ENCODE measurements at regions not wholly inside any gene's neighbourhood (a gene's known extent, or its start where the extent isn't known, plus 50 kb on each side); places are given as distances from the start of the nearest gene placed in this dataset.

DNA sequence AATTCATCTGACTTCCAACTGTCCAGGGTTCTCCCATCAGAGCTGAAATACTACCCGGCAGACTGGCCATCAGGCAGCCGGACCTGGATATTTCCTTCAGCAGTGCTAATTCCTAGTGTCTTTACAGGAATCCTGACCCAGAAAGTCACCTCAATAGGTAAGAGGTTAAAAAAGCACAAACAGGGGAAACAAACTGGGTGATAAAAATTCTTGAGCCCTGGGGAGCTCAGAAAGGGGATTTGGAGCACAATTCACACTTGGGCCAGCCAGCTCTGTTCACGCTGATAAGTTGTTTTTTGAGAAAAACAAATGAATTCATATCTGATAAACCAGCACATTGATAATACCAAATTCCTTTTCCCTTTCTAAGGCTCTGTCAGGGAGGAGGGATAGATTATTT lies 104.0 kb downstream of the EDN1 start:
- DNase-seq (ENCODE audit: low spot score): no peak
- TF ChIP-seq, protein P1, sequence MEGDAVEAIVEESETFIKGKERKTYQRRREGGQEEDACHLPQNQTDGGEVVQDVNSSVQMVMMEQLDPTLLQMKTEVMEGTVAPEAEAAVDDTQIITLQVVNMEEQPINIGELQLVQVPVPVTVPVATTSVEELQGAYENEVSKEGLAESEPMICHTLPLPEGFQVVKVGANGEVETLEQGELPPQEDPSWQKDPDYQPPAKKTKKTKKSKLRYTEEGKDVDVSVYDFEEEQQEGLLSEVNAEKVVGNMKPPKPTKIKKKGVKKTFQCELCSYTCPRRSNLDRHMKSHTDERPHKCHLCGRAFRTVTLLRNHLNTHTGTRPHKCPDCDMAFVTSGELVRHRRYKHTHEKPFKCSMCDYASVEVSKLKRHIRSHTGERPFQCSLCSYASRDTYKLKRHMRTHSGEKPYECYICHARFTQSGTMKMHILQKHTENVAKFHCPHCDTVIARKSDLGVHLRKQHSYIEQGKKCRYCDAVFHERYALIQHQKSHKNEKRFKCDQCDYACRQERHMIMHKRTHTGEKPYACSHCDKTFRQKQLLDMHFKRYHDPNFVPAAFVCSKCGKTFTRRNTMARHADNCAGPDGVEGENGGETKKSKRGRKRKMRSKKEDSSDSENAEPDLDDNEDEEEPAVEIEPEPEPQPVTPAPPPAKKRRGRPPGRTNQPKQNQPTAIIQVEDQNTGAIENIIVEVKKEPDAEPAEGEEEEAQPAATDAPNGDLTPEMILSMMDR (IDR thresholded peaks at IDR 0.05; ENCODE audit: extremely low read depth, missing control alignments): no peak

DNA sequence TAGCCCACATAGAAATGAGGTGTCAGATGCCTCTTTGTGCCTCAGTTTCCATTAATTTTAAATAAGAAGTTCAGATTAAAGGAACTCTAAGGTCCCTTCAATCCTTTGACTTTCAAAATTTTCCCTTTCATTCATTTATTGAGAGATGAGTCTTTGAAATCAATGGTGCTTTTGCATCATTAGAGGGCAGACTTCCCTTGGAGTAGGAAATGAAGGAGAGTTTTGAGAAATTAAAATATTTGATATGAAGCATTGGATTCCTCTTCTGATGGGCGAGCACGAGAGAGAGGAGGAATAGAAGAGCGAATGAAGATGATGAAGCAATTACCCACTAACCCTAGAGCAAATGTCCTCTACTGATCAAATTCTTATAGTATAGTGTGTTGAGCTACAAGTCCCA lies 105.7 kb downstream of the EDN1 start:
- DNase-seq (ENCODE audit: low spot score): no peak
- TF ChIP-seq, protein P1 (IDR thresholded peaks at IDR 0.05; ENCODE audit: extremely low read depth, missing control alignments): no peak

DNA sequence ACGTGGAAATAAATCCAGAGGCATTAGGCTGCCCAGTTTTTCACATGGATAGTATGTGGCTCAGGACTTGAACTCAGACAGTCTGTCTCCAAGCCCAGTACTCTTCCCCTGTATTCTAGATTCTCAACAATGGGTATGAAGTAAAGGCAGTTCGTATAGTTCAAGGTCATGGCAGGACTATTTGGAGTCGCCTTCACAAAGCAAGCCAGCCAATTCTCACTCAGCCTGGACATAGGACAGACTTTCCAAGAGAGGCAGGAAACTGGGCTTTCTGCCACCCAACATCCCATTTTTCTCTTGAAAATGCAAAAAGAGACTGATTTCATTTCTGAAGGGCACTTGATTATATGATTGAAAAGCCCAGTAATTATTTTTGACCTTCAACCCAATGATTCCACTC lies 111.0 kb downstream of the EDN1 start:
- no peak for DNase-seq (ENCODE audit: low spot score)
- TF ChIP-seq, protein P1 (IDR thresholded peaks at IDR 0.05; ENCODE audit: extremely low read depth, missing control alignments): no peak

DNA sequence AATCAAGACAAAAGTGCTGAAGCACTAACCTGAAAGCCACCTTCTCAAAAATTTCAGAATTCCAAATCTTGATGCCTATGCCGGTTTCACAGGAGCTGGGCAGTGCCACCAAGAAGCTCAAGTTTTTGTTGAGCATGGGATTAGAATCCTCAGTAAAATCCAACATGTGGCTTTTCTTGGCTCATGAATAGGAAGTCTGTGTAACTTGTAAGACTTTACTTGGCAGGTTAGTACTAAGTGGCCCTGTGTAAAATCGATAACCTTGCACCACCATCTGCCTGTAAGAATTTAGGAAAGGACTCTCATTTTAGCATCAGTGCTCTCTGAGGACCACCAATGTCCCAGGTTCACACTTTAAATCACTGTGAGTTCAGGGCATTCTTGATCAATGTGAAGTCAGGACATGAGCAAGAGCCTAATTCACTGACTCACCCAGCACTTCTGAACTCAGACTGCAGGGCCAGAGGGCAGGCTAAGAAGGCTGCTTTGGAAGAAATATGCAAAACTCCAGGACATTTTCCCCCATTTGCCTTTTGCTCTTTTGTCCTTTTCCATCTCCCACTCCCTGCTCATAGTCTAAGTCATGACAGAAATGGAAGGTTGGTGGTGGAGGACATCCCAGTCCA lies 113.2 kb downstream of the EDN1 start:
- no peak for DNase-seq (ENCODE audit: low spot score)
- TF ChIP-seq, protein P1 (IDR thresholded peaks at IDR 0.05; ENCODE audit: extremely low read depth, missing control alignments): no peak

DNA sequence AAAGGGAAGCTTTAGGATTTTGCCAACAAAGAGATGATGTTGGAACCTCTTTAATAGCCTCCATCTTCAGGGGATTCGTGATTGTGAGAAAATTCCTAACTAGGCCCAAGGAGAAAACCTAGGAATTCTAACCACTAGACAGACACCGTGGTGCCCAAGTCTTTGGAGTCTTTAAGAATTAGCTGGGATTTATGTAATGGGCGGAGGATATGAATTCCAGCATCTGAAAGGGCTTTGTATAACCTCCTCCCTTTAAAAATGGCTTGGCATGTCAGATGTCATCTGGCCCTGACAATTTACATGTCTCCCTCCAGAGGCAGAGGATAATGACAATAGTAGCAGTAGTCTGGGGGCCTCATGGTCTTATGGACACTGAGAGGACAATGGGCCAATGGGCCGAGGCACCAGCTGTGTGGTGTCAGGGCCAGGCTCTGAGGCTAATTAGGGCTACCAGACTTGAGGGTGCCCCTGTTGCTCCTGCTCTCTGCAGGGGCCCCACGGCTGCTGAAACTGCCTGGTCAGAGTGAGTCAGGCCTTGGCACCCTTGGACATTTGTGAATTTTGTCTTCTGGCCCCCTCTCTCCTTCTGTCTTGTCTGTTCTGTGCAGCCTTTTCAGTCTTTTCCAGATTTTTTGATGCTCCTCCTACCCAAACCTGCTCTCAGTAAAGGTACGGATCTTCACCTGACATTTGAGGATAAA lies 113.9 kb downstream of the EDN1 start:
- no peak for DNase-seq (ENCODE audit: low spot score)
- TF ChIP-seq, protein P1 (IDR thresholded peaks at IDR 0.05; ENCODE audit: extremely low read depth, missing control alignments): no peak

DNA sequence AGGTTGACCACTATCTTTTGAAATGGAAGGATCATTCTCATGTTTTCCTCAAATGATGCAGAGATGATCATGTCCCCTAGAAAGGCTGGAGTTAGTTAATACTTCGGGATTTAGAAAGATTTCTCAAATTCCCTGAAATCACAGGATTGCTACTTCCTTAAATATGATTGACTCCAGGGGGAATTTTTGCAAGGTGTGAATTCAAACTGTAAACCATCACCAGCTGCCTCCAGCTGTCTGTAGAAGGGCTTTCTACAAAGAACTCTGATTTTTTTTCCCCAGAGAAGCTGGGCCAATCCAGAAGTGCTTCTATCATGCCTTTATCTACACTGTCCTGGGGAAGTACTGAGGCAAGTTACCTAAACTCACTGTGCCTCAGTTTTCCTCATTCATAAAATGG lies 114.5 kb downstream of the EDN1 start:
- TF ChIP-seq, protein P1 (IDR thresholded peaks at IDR 0.05; ENCODE audit: extremely low read depth, missing control alignments): no peak
- no peak for DNase-seq (ENCODE audit: low spot score)

DNA sequence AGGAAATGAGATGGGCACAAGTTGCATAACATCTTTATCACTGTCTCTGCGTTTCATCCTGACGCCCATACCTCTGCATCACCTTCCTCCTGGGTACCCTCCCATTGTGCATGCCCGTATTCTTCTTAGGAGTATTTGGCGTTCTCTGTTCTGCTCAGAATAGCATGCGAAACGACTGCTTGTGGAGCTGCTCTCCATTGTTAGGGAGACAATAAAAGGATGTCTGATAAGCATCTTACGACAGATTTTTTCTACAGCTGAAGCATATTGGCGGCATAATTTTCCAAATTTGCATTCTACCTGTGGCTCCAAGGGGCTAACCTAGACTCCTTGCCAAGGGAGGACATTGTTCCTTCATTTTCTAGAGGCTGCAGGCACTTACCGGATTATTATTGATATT lies 118.6 kb downstream of the EDN1 start:
- TF ChIP-seq, protein P1 (IDR thresholded peaks at IDR 0.05; ENCODE audit: extremely low read depth, missing control alignments): no peak

More for the DNA sequence above, 118.6 kb downstream of the EDN1 start:
- no peak for DNase-seq (ENCODE audit: low spot score)

All from GM20000 (cell line).